ENCODE measurements at regions not wholly inside any gene's neighbourhood (a gene's known extent, or its start where the extent isn't known, plus 50 kb on each side); places are given as distances from the start of the nearest gene placed in this dataset.
"Not testable (repeated sequence)": the region's sequence is repeated elsewhere in the genome, so short reads cannot be mapped to it uniquely, and the experiment has no call there.

DNA sequence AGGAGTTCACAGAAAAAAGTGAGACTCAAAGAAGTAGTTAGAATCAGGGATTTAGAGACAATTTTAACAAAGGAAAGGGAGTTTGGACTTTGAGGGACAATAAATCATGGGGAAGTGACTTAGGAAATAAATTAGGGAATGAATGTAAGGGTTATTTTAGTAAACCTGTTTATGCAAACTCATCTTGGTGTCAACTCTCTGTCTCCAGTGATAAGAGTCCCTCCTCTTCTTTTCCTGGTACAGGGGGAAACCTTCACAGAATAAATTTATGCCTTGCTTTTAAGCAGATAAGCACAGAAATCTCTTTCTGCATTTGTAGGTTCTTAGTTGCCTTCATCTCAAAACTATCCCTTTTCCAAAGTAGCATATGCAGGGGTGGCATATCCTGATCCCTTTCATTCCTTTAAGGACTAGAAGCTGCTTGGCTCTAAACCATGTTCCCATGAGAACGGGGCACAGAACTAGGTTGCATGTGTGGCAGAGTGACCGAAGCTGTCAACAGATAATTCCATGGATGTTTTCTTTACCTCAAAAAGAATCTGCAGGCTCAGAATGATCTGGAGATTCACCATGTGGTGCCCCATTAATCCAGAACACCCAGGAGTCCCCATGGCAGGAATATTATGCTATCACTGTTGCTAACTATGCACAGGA lies 155.4 kb downstream of the ZNF648 start:
- no peak overlapping the region for H3K4me3 ChIP-seq (ENCODE audit: low read depth, low read length)
- TF ChIP-seq, protein P1, sequence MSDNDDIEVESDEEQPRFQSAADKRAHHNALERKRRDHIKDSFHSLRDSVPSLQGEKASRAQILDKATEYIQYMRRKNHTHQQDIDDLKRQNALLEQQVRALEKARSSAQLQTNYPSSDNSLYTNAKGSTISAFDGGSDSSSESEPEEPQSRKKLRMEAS (IDR thresholded peaks at IDR 0.05; ENCODE audit: low read depth, low read length) = no peak
- TF ChIP-seq, protein P2, sequence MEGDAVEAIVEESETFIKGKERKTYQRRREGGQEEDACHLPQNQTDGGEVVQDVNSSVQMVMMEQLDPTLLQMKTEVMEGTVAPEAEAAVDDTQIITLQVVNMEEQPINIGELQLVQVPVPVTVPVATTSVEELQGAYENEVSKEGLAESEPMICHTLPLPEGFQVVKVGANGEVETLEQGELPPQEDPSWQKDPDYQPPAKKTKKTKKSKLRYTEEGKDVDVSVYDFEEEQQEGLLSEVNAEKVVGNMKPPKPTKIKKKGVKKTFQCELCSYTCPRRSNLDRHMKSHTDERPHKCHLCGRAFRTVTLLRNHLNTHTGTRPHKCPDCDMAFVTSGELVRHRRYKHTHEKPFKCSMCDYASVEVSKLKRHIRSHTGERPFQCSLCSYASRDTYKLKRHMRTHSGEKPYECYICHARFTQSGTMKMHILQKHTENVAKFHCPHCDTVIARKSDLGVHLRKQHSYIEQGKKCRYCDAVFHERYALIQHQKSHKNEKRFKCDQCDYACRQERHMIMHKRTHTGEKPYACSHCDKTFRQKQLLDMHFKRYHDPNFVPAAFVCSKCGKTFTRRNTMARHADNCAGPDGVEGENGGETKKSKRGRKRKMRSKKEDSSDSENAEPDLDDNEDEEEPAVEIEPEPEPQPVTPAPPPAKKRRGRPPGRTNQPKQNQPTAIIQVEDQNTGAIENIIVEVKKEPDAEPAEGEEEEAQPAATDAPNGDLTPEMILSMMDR (IDR thresholded peaks at IDR 0.05; ENCODE audit: low read depth, low read length) = no peak
- TF ChIP-seq MYC (IDR thresholded peaks at IDR 0.05; ENCODE audit: low read depth, low read length) = no peak
- TF ChIP-seq POLR2A (IDR thresholded peaks at IDR 0.05; ENCODE audit: extremely low read depth, insufficient read length) = no peak
- DNase-seq (ENCODE audit: low read depth) = no peak

DNA sequence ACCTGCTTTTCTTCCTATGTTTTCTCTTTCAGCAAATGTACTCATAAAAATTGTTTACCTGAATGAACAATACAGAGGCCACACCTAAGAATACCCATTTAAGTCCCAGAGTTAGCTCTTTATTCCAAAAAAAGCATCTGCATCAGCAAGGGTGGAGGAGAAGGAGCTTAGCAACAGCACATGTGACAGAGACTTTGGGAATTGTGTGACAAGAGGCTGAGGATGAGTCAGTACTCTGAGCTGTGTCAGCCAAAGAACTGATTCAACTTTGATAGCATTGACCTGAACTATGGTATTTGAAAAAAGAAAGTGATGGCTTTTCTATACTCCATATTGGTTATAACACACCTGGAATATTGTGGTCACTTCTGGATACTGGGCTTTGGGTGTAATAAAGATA lies 162.7 kb downstream of the ZNF648 start:
- DNase-seq (ENCODE audit: low read depth) = no peak
- TF ChIP-seq, protein P1 (IDR thresholded peaks at IDR 0.05; ENCODE audit: low read depth, low read length) = no peak
- TF ChIP-seq POLR2A (IDR thresholded peaks at IDR 0.05; ENCODE audit: extremely low read depth, insufficient read length) = no peak
- TF ChIP-seq, protein P2 (IDR thresholded peaks at IDR 0.05; ENCODE audit: low read depth, low read length) = no peak
- TF ChIP-seq MYC (IDR thresholded peaks at IDR 0.05; ENCODE audit: low read depth, low read length) = no peak
- H3K4me3 ChIP-seq (ENCODE audit: low read depth, low read length) = no peak overlapping the region

DNA sequence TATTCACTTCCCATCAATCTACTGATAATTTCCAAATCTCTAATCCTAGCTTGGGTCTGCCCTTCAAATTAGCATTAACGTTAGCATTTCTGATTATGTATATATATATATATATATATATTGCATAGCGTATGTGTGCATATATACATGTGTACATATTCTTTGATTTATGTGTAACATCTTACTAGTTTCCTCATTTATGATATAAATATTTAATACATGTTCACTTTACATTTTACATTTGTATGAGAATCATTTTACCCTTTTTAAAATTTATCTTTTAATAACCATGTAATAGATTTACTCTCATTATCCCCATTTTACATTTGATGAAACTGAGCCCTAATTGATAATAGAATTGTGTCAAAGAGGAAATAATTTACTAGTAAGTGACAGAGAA lies 164.7 kb downstream of the ZNF648 start:
- DNase-seq (ENCODE audit: low read depth) = no peak
- TF ChIP-seq MYC (IDR thresholded peaks at IDR 0.05; ENCODE audit: low read depth, low read length) (no peak), POLR2A (IDR thresholded peaks at IDR 0.05; ENCODE audit: extremely low read depth, insufficient read length) (no peak)
- TF ChIP-seq, protein P1 (IDR thresholded peaks at IDR 0.05; ENCODE audit: low read depth, low read length) = no peak
- TF ChIP-seq, protein P2 (IDR thresholded peaks at IDR 0.05; ENCODE audit: low read depth, low read length) = no peak
- no peak overlapping the region for H3K4me3 ChIP-seq (ENCODE audit: low read depth, low read length)

DNA sequence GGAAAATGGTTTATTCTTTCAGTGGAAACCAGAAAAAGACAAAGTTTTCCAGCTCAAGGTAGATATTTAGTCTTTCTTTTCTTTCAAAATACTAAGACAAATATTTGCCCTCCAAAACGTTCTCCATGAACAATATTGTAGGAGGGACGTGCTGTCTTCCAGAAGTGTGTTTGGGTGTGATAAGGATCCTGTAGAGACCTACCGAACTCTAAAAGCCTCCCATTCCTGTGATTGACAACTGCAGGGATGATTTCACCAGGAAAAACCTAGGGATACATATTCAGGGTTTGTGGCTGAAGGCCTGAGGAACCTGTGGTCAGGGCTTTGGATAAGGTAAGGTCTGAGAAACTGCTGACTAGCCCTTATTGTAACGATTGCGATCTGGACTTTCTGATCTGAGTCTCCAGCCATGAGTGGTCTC lies 167.1 kb downstream of the ZNF648 start:
- TF ChIP-seq, protein P1 (IDR thresholded peaks at IDR 0.05; ENCODE audit: low read depth, low read length) = no peak
- TF ChIP-seq POLR2A (IDR thresholded peaks at IDR 0.05; ENCODE audit: extremely low read depth, insufficient read length) (no peak), MYC (IDR thresholded peaks at IDR 0.05; ENCODE audit: low read depth, low read length) (no peak)
- TF ChIP-seq, protein P2 (IDR thresholded peaks at IDR 0.05; ENCODE audit: low read depth, low read length) = no peak
- no peak overlapping the region for H3K4me3 ChIP-seq (ENCODE audit: low read depth, low read length)
- DNase-seq (ENCODE audit: low read depth) = no peak

DNA sequence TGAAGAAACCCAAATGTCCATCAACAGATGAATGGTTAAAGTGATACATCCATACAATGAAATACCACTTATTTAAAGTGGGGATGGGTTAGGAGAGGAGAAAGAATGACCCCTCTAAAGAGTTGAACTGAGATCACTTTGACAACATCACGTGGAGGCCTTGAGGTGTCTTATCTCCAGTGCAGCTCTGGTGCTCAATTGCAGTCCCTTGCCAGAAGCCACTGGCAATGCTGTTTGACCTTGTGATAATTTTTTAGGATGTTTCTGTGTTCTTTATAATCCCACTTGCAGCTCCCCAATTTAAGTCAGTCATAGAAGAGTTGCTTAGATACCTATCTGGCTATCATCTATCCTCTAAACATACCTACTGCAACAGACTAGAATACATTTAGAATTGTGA lies 167.6 kb downstream of the ZNF648 start:
- H3K4me3 ChIP-seq (ENCODE audit: low read depth, low read length) = no peak overlapping the region
- no peak for TF ChIP-seq POLR2A (IDR thresholded peaks at IDR 0.05; ENCODE audit: extremely low read depth, insufficient read length)
- TF ChIP-seq MYC (IDR thresholded peaks at IDR 0.05; ENCODE audit: low read depth, low read length) = no peak
- TF ChIP-seq, protein P1 (IDR thresholded peaks at IDR 0.05; ENCODE audit: low read depth, low read length) = no peak
- TF ChIP-seq, protein P2 (IDR thresholded peaks at IDR 0.05; ENCODE audit: low read depth, low read length) = no peak
- no peak for DNase-seq (ENCODE audit: low read depth)

DNA sequence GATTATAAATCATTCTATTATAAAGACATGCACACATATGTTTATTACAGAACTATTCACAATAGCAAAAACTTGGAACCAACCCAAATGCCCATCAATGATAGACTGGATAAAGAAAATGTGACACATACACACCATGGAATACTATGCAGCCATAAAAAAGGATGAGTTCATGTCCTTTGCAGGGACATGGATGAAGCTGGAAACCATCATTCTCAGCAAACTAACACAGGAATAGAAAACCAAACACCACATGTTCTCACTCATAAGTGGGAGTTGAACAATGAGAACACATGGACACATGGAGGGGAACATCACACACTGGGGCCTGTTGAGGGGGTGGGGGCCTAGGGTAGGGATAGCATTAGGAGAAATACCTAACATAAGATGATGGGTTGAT lies 168.4 kb downstream of the ZNF648 start:
- not testable (repeated sequence) for H3K4me3 ChIP-seq (ENCODE audit: low read depth, low read length); DNase-seq (ENCODE audit: low read depth)

All from NB4 (cell line).